DOHH2 (cell line): ENCODE measurements at regions not wholly inside any gene's neighbourhood (a gene's known extent, or its start where the extent isn't known, plus 50 kb on each side); places are given as distances from the start of the nearest gene placed in this dataset.

Source experiments
- EZH2phosphoT487 ChIP-seq: fragments of 200-600 bp; sonication (generic); IDR thresholded peaks from 2 replicates; pipeline ENCODE4 v1.6.1; 2017; ENCODE audit warnings: borderline replicate concordance, mild to moderate bottlenecking, antibody characterized with exemption, low read length, moderate library complexity, mixed read lengths
- TF ChIP-seq, protein P1 (sequence below): fragments of 200-600 bp; sonication (generic); IDR thresholded peaks from one replicate; pipeline ENCODE4 v1.5.1; 2014; ENCODE audit warnings: antibody characterized with exemption, mild to moderate bottlenecking, low read depth, low read length; ENCODE audit not compliant: poor library complexity, severe bottlenecking

DNA sequence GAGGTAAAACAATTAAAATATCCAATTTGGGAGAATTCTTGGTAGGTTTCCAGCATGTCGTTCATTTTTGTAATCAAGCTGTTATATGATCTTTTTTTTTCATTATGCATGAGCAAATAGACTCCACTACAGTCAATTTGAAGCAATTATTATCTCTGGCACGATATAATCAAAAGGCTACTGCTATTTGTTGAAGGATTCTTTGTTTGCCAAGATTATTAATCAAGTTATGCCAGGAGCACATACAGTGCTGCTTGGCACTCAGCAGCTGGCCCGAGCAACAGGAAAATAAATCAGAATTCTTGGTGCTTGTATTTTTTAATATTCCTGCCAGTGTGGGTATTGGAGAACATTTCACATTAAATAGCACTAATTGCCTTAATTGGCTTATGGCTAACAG is 279.5 kb downstream of the RND3 start:
- TF ChIP-seq, protein P1, sequence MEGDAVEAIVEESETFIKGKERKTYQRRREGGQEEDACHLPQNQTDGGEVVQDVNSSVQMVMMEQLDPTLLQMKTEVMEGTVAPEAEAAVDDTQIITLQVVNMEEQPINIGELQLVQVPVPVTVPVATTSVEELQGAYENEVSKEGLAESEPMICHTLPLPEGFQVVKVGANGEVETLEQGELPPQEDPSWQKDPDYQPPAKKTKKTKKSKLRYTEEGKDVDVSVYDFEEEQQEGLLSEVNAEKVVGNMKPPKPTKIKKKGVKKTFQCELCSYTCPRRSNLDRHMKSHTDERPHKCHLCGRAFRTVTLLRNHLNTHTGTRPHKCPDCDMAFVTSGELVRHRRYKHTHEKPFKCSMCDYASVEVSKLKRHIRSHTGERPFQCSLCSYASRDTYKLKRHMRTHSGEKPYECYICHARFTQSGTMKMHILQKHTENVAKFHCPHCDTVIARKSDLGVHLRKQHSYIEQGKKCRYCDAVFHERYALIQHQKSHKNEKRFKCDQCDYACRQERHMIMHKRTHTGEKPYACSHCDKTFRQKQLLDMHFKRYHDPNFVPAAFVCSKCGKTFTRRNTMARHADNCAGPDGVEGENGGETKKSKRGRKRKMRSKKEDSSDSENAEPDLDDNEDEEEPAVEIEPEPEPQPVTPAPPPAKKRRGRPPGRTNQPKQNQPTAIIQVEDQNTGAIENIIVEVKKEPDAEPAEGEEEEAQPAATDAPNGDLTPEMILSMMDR, result no peak
- no peak for TF ChIP-seq EZH2phosphoT487
